ENCODE measurements at regions not wholly inside any gene's neighbourhood (a gene's known extent, or its start where the extent isn't known, plus 50 kb on each side); places are given as distances from the start of the nearest gene placed in this dataset.

DNA sequence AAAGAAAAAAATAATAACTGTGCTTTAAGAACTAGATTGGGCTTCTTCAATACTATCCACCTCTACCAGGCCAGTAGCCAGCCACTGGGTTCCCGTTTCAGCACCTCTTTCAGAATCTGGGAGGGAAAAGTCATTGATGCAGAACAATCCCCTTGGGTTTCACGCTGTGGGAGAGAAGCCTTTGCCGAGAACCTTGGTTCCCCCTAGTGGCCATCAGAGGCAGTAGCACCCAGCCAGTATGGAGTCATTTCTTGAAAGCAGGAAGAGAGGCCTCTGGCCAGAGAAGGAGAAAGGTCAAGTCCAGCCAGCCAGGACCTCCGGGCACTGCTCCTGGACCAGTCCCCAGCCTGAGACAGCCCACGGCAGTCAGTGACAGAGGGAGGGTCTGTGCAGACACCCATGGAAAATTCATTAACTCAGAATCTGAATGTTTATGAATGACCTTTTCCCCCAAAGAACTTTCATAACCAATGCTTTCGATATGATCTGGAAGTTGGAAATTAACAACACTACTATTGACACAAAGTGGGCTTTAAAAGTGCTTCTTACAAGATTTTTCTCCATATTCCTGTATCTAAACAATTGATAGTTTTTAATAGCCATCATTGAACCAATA lies 51.2 kb upstream of the CDH5 start:
- DNase-seq (ENCODE audit: low spot score) = peak; percentile 82

DNA sequence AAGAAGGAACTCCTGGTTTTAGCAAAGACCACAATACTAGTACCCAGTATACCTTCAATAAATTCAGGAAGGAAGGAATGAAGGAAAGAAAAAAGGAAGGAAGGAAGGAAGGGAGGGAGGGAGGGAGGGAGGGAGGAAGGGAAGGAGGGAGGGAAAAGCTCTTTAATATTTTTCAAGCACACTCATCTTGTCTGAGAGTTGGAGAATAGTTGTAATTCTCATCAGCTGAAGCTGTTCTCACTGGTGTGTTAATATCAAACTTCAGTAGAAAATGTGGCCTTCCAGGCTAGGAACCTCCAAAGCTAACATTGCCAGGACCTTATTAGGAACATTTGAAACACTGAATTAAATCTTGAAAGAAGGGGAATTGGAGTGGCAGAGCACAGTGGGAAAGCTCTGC lies 55.2 kb upstream of the CDH5 start:
- DNase-seq (ENCODE audit: low spot score) = no peak

DNA sequence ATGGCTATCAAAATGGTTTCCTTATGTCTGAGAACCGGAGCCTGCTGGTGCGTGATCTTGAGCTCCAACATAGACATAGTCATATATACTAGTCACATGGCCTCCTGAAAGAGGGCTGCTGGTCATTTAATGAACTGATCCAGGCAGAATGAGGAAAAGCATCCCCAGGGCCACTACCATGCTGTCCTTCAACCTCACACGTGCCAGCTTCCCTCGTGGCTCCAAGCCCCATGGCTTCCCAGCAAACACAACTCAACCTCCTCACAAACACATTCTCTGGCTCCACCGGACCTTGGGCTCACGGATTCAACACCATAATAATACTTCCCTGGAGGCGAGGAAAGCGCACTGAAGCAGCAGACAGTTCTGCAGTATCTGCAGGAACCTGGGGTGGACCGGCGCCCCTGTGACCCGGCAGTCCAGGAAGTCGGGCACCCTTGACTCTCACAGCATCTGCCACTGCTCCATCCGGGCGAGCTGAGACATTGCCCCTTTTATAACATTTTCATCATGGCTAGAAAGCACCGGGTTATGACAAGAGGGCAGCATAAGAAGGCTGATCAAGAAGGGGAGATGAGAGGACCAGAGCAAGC lies 57.2 kb upstream of the CDH5 start:
- DNase-seq (ENCODE audit: low spot score) = no peak

DNA sequence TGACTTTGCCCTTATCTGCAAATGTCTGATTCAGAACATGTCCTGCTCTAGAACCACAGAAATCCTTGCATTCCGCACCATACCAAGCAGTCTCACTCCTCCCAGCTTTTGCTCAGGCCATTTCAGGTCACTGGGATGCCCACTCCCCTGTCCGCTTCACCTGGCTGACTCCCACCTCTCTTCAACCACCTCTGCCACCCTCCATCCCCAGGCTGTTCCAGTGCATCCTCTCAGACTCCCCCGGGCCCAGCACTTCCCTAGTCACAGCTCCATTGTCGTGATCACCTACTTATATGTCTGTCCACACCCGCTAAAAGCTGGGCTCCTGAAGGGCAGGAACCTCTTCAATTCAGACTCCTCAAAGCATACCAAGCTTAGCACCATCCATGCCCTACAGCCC lies 58.4 kb upstream of the CDH5 start:
- DNase-seq (ENCODE audit: low spot score) = no peak

DNA sequence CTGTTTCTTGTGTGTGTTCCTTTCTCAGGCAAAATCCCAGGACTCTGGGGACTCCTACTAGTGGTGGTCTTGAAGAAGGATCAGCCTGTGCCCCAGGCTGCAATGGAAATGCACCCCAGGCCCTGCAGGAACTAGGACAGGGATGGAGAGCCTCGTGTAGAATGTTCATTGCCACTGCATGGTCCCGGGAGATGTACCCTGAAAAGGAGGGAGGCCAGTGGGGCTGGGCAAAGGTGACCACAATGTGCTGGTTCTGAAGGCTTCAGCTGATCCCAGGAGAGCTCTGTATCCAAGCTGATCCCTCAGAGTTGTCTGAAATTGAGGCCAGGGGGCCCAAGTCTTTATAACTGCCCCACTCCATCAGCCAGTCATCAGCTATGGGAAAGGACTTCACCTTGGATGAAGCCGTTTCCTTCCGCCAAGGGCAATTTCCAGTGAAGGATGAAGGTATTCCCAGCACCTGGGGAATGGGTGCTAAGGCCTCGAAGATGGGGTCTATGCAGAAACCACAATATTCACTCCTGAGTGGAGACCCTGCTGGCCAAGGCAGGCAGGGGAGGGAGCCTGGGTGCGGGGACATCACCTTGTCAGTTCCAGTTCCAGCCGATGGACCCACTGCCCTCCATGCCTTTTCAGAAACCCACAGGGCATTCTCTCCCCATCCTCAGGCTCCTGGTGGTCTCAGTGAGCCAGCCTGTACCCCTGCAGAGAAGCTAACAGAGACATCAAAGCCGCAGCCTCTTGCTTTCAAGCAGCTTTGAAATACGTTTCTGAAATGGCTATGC lies 59.9 kb upstream of the CDH5 start:
- DNase-seq (ENCODE audit: low spot score) = no peak

DNA sequence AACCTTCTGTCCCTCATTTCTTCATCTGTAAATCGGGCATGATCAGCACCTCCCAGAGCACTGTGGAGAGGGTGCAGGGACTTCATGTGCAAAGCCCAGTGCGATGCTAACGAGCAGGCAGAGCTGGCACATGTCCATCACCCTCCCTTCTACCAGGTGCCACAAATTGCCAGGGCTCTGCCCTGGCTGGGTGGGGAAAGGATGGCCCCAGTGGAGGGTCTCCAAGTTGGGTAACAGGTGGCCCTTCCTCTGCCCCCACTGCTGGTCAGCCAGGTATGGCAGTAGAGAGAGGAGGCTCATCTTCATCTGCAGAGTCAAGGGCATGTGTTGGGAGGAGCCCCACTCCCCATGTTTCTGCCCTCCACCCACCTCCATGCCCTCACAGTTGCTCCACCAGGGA lies 61.5 kb upstream of the CDH5 start:
- no peak for DNase-seq (ENCODE audit: low spot score)

DNA sequence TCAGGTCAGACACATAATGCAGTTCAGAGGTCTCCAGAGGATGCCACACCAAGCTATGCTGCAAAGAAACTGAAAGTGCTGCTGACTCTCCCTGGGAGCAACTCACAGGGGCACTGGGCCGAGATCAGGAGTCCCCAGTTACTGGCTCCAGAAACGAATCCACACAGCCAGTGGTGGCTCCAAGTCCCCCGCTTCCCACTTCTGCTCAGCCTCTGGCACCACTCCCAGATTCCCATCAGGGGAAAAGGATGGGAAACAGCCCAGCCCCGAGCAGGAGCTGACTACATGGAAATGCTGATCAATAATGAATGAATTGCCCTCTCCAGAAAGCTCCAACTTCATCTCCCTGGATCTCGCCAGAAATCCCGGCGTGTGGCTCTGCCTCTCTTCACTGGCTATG lies 62.3 kb upstream of the CDH5 start:
- no peak for DNase-seq (ENCODE audit: low spot score)

DNA sequence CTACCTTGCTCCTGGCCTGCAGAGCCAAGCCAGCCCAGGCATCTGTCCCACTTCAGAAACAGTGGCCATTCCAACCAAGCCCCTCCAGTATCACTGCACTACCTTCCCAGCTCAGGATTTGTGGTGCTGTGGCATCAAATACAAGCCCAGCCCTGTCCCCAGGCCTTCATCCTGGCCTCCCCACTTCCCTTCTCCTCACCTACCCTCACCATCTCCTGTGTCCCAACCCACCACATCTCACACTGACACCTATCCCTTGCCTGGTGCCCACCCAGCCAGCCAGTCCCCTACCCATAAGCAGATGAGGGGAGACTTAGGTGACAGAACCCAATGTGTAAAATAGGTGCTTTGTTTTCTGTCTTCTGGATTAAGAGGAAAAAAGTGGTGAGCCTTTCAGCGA lies 66.0 kb upstream of the CDH5 start:
- no peak for DNase-seq (ENCODE audit: low spot score)

DNA sequence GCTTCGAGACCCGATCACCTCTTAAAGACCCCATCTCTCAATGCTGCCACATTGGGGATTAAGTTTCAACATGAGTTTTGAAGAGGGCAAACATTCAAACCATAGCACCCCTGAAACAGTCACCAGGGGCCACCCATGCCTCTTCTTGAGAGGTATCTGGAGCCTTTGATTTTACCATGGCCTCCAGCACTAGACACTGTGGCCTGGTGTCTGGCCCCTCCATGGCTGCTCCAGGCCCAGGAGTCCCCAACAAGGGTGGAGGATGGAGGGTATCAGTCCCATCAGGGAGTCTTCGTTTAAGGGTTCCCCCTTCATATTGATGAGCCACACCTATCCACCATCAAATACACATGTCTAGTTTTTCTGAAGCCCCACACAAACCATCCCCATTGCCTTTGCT lies 66.5 kb upstream of the CDH5 start:
- DNase-seq (ENCODE audit: low spot score) = no peak

DNA sequence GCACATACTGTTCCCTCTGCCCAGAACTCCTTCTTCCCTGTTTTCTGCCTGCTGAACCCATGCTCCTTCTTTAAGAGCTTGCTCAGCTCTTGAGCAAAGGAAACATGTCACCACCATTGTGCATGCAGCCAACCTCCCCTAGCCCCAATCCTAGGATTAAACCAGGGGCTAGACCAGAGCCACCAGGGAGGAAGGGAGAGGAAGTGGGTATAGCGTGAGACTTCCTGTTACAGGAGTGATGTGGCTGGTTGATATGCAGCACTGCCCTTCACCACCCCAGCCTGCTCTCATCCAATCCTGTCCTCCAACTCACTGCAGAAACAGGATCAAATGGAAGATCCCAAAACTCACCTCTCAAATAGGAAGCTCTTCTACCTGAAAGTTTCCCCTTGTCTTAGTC lies 67.1 kb upstream of the CDH5 start:
- DNase-seq (ENCODE audit: low spot score) = no peak

DNA sequence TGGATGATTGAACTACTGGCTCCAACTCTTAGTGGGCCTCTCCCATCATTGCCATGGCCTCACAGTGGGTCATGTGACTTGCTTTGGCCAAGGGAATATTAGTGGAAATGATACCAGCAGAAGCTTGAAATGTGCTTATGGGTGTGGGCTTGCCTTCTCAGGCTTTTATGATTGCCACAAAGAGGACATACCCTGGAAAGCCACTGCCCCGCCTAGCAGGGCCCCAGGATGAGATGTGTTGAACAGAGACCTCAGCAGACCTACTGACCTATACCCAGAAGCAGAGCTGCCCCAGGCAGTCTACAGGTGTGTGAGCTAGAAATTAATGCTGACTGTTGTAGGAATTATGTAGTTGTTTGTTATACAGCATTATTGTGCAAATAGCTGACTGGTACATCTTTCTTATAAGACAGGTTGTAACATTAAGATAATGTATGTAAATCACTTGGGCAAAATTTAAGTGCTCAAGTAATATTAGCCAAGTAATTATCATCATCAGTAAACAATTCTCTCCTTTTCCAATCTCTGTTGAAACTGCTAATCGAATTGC lies 67.8 kb upstream of the CDH5 start:
- DNase-seq (ENCODE audit: low spot score) = no peak

DNA sequence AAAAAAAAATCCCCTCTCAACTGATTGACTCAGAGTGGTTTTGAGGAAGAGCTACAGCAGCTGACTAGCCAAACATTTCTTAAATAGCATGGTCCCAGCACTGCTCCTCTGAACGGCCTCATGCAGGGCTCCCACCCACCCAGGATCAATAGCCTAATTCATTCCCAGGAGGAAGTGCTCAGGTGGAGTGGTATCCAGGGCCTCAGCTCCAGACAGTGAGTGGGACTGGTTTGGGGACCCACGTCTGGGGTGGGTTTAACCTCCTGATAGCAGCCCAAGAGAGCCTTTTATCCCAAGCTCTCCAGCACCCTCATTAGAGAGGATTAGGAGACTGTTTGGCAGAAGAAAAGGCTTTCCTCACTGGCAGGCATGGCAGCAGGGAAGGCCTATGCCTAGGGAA lies 68.5 kb upstream of the CDH5 start:
- no peak for DNase-seq (ENCODE audit: low spot score)

DNA sequence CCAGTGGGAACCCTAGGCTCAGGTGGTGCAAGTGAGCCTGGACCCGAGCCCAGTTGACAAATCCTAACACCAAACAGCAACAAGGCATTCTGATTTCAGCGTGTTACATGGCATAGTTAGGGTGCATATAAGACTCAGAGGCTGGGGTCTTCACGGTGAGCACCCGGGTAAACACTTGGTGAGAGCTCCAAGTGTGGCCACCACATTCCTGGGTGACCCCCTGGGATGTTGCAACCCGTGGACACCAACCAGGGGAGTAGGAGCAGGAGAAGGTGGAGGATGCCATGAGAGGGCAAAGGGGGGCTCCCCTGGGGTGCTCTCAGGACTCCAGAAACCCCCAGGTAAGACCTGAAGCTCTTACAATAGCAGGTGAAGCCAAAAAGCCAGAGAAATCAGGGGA lies 69.9 kb upstream of the CDH5 start:
- no peak for DNase-seq (ENCODE audit: low spot score)

DNA sequence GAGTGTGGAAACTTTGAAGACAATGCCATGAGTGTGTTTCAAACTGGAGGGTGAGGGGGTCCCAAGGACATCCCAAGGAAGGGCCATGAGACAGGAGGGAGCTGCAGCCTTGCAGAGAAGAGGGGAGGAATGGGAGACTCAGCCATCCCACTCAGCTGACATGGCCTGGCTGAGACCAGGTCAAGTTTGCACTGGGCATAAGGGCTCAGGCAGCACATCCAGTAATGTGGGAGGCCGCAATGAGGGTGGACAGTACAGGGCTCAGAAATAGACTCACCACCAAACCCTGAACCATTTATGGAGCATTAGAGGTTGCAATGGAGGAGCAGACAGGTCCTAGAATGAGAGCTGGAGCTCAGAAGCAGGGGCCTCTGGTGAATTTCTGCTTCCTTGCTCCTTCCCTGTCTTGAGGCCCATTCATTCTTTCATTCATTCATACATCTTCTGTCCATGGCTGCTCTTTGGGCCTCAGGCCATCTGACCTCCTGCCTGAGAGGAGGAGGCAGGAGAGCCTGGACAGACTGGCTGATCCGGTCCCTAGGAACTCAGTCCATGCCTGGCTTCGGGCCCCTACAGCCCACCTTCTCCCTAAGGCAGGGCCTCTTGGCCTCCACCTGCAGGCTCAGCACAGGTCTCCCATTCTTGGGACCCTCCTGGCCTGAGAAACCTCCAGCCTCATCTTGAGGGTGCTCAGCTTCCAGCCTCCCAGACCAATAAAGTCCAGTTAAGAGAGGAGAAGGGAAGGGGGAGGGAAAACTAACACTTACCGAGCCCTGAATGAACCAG lies 70.5 kb upstream of the CDH5 start:
- DNase-seq (ENCODE audit: low spot score) = no peak

DNA sequence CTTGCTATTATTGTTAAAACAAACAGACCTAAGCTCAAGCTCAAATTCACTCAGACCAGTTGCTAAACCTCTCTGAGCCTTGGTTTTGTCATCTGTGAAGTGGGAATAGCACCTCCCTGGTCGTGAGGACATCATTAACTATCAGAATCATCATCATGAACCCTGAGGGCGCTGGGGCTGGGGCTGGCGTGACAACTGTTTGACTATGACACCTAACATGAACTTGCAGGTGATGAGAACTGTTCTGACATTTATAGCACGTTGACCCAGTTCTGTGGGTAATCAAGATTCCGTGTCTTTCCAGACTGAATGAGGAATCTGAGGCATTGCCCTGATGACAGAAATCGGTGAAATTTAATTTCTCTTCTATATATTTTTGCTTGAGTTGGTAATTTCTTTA lies 71.3 kb upstream of the CDH5 start:
- no peak for DNase-seq (ENCODE audit: low spot score)

DNA sequence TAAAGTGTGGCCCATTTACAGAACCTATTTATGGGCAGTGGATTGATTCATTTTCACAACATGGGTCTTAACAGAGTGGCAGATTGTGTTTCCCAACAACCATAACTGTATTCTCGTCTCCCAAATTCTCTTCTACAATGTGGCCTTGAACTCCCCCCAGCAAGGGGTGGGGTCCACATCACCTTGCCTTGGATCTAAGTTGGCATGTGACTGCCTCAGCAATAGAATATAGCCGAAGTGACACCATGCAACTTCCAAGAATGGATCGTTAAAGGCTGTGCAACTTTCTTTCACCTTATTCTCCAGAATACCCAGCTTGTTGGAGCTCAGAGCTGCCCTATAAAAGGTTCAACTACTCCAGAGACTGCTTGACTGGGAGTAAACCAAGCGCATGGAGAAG lies 72.0 kb upstream of the CDH5 start:
- no peak for DNase-seq (ENCODE audit: low spot score)

DNA sequence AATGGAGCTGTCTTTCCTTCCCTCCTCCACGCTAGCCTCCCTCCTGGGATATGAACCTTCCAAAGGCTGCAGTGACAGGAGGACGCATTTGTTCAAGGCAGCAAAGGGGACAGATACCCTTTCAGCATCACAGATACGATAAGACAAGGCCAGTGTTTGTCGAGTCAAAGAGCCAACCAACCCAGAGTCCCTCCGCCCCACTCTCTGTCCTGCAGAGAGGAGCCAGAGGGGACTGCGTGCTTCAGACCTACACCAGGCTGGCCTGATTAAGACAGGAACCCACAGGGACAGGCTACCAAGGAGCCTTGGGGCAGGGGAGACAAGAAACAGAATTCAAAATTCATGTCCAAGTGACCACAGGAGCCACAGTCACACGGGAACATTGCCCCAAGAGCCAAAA lies 72.6 kb upstream of the CDH5 start:
- no peak for DNase-seq (ENCODE audit: low spot score)

DNA sequence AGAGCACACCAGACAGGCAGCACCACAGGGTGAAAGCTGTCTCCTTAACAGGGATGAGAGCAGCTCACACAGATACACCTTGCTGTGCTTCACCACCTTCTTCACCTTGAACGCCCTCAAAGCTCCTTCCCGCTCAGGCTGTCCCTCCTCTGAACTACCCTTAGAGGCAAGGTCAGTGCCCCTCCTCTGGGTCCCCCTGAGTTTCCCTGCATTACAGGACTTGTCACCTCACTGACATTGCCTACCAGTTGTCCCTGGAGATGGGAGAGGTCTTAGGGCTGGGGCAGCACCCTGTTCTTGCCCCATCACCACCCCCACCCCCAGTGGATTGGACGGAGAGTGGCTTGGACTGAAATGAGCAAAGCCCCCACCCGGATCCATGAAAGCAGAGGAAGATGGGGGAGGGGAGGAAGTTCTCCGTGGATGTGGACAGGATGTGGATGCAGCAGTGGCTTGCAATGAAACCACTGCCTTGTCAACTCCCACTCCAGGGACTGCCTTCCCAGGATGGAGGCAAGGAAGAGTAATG lies 73.2 kb upstream of the CDH5 start:
- DNase-seq (ENCODE audit: low spot score) = no peak

DNA sequence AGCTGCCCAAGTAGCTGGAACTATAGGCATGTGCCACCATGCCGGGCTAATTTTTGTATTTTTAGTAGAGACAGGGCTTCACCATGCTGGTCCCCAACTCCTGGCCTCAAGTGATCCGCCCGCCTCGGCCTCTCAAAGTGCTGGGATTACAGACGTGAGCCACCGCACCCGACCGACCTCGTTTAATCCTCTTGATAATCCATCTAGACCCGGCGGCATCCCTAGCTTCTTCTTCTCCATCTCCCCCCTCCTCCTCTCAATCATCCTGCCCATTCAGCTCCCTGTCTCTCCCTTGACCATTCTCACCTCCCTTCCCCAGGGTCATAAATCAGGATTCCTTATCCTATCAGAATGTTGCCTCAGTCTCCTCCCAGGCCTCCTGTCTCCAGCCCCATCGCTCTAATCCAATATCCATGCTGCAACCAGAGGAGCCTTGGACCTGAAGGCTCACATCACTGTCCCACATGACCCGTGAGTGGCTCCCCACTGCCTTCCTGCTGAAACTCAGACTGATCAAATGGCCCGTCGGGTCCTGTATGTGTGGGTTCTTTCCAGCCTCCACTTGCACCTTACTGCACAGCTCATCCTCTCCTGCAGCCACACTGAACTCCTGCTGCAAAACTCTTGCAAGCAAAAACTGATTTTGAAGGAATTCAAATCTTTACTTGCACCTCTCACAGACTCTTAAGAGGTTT lies 74.1 kb upstream of the CDH5 start:
- no peak for DNase-seq (ENCODE audit: low spot score)

DNA sequence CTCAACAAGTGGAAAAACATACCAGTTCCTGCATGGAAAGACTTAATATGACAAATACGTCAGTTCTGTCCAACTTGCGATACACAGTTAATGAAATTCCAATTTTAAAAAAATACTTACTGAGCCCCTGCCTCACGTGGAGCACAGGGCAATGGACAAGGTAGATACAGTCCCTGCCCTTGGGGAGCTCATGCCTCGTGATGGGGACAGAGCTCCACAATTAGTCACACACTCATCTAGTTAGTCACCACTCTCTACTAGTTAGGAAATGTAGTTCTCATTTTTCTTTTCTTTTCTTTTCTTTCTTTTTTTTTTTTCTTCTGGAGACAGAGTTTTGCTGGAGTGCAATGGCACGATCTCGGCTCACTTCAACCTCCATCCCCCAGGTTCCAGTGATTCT lies 74.7 kb upstream of the CDH5 start:
- DNase-seq (ENCODE audit: low spot score) = no peak

DNA sequence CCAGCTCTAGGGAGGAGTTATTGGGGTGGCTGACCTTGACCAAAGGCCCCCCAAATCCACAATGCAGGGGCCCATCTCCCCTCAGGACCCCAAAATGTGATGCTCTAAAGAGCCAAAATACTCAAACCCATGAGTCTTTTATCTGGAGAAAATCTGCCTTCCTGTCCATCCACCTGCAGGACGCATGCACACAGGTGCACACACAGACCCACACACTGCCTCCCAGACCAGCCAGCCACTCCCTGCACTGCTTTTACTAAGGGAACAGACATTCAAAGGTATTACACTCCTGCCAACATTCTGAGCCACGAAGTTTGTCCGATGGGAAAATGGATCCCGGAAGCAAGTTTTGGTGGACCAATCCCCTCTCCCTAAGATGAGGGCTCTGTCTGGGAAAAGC lies 76.1 kb upstream of the CDH5 start:
- DNase-seq (ENCODE audit: low spot score) = no peak

Measured in umbilical cord (tissue), 1 donor.